BE2C (cell line): ENCODE measurements at regions not wholly inside any gene's neighbourhood (a gene's known extent, or its start where the extent isn't known, plus 50 kb on each side); places are given as distances from the start of the nearest gene placed in this dataset.

Experiments
- DNase-seq: peaks from one replicate; pipeline ENCODE4 v3.0.0-alpha.2; 2020
- H3K27me3 ChIP-seq: fragments of 250-450 bp; sonication (Bioruptor Pico); 2 replicates; pipeline ENCODE4 v1.5.1; 2020; ENCODE audit warnings: mild to moderate bottlenecking
- H3K36me3 ChIP-seq: fragments of 250-450 bp; sonication (Bioruptor Pico); 2 replicates; pipeline ENCODE4 v1.5.1; 2020; ENCODE audit warnings: mild to moderate bottlenecking
- H3K4me1 ChIP-seq: fragments of 250-450 bp; sonication (Bioruptor Pico); 2 replicates; pipeline ENCODE4 v1.5.1; 2020
- H3K4me3 ChIP-seq: 2 replicates; pipeline ENCODE4 v1.5.1; 2011; ENCODE audit warnings: low read depth, low read length
- H3K9me3 ChIP-seq: fragments of 250-450 bp; sonication (Bioruptor Pico); 2 replicates; pipeline ENCODE4 v1.5.1; 2020
- CTCF ChIP-seq: IDR thresholded peaks from 2 replicates; pipeline ENCODE4 v1.5.1; 2012; ENCODE audit warnings: mild to moderate bottlenecking, low read depth, low read length

DNA sequence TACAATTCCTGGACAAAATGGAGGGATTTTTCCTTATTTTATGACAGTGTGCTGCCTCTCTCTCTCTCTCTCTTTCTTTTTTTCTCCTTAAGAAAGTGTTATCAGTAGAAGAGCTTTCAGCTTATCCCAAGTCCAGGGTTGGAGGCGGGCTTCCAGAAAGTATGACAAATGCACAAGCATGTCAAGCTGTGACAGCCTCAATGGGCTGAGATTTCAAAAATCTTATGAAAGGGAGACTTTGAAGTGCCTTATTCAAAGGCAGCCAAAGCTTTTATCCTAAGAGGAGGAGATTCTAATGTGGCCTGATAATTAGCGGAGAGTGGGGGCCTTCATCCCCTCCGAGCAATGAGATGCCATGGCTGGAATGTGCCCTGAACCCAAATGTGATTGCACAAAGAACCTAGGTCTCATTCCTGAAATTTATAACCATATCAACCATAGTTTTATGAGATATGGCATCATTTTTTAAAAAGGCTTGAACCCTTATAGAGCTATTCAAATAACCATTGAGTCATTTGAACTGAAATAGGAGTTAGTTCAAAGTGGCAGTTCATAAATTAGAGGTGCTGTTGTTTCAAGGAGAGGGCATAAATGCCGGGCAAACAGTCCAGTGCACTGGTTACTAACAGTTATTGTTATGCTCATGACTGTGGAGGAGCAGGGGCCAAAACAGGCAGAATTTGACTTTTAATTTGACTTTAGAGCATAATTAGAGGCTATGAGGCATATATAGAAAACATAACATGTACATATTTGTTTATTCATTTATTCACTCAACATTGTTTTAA lies 261.6 kb upstream of the THRB start:
- Histone ChIP-seq H3K36me3 (no peaks in the 10 kb centered on the region), H3K4me3 (no peak overlapping the region), H3K27me3 (no peaks in the 10 kb centered on the region), H3K4me1 (no peaks in the 10 kb centered on the region), H3K9me3 (no peaks in the 10 kb centered on the region)
- TF ChIP-seq CTCF: no peak
- no peak for DNase-seq

GRCh38 chr3:24763393-24763792 lies 268.7 kb upstream of the THRB start:
- TF ChIP-seq CTCF: no peak
- Histone ChIP-seq H3K36me3 (no peaks in the 10 kb centered on the region), H3K4me3 (no peak overlapping the region), H3K4me1 (no peaks in the 10 kb centered on the region), H3K9me3 (no peaks in the 10 kb centered on the region), H3K27me3 (no peaks in the 10 kb centered on the region)
- DNase-seq: no peak

DNA sequence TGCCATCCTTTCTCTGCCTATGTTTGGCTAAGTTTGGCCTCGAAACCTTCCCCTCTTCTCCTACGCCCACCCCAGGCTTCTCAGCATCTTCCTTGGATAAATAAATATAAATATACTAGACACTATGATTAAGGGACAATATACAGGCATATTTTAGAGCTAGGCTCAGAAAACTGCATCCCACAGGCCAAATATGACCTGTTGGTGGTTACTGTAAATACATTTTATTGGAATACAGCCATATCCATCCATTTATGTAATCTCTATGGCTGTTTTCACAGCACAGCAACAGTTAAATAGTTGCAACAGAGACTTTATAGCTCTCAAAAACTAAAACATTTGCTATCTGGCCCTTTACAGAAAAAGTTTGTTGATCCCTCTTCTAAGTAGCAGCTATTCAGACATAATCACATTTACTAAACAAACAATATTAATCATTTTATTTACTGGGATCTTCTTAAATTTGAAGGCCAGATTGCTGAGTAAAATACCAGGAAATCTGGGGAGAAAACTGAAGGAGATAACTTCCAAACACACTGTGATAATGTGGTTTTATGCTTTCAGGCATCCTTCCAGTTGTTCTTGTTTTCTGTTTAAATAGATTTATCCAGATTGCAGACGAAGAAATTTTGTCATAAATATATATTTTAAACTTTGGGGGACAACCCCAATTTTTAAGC lies 269.7 kb upstream of the THRB start:
- no peak for TF ChIP-seq CTCF
- Histone ChIP-seq H3K36me3 (no peaks in the 10 kb centered on the region), H3K4me1 (no peaks in the 10 kb centered on the region), H3K4me3 (no peak overlapping the region), H3K9me3 (no peaks in the 10 kb centered on the region), H3K27me3 (no peaks in the 10 kb centered on the region)
- DNase-seq: no peak

DNA sequence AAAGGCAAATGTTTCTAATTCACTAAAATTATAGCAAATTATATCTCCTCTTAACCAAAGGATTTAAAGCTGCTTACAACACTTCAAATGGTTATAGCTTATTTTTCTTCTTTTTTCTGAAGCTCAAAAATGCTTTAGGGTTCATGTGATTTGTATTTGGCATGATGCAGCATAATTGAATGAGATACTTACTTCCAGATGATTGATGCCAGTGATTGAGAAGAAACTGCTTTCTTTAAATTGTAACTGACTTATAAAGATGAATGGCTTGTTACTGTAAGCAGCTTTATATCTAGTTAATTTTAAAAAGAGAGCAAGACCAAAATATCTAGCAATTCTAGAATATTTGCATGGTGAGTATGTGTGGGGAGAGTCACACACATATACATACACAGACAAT lies 270.7 kb upstream of the THRB start:
- no peaks in the 10 kb centered on the region for H3K4me1 ChIP-seq
- H3K27me3 ChIP-seq: no peaks in the 10 kb centered on the region
- no peak for TF ChIP-seq CTCF
- H3K36me3 ChIP-seq: no peaks in the 10 kb centered on the region
- no peak for DNase-seq
- no peak overlapping the region for H3K4me3 ChIP-seq
- no peaks in the 10 kb centered on the region for H3K9me3 ChIP-seq

DNA sequence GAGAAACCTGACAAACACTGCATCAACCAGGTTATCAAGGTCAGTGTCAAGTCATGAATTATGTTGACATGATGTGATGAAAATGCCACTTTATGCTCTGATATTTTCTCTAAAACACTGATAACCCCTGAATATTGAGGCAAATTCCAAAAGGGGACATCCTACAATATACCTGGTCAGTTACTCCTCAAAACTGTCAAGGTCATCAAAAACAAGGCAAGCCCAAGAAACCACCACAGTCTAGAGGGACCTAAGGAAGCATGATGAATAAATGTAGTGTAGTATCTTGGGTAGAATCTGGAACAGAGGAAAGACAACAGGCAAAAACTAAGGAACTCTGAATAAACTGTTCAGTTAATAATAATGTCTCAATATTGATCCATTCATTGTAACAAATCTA lies 275.3 kb upstream of the THRB start:
- Histone ChIP-seq H3K4me3 (no peak overlapping the region), H3K27me3 (no peaks in the 10 kb centered on the region), H3K9me3 (no peaks in the 10 kb centered on the region), H3K4me1 (no peaks in the 10 kb centered on the region), H3K36me3 (no peaks in the 10 kb centered on the region)
- no peak for TF ChIP-seq CTCF
- DNase-seq: no peak

- Histone ChIP-seq H3K4me1 (no peaks in the 10 kb centered on the region), H3K27me3 (no peaks in the 10 kb centered on the region), H3K9me3 (no peaks in the 10 kb centered on the region), H3K36me3 (no peaks in the 10 kb centered on the region), H3K4me3 (no peak overlapping the region)
- DNase-seq: peak; percentile 59
- TF ChIP-seq CTCF: peak; percentile 59
Measured at GRCh38 chr3:24773798-24774197, 279.1 kb upstream of the THRB start.
